Cerebellar cortex (tissue), 1 donor: ENCODE measurements at regions not wholly inside any gene's neighbourhood (a gene's known extent, or its start where the extent isn't known, plus 50 kb on each side); places are given as distances from the start of the nearest gene placed in this dataset.

Experiments used
- DNase-seq: peaks from one replicate; pipeline ENCODE4 v3.0.0-alpha.2; 2015; ENCODE audit warnings: low spot score

- no peak for DNase-seq
These were observed 111.2 kb upstream of the TOP3B start for GRCh38 chr22:22093743-22094142.

DNA sequence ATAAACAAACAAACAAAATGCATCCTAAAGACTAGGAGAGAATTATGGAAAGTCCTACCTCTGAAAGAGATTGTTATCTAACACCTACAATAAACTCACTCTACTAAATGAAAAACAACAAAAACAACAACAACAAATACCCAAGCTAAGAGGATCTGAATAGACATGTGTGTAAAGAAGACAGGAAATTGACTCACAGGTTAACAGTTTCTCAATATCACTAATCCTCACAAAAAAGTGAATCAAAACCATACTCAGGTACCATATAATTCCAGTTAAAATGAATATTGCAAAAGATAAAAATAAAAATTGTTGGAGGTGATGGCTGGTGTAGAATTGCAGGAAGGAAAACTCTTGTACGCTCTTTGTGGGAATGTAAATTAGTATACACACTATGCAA lies 110.4 kb upstream of the TOP3B start:
- no peak for DNase-seq

DNA sequence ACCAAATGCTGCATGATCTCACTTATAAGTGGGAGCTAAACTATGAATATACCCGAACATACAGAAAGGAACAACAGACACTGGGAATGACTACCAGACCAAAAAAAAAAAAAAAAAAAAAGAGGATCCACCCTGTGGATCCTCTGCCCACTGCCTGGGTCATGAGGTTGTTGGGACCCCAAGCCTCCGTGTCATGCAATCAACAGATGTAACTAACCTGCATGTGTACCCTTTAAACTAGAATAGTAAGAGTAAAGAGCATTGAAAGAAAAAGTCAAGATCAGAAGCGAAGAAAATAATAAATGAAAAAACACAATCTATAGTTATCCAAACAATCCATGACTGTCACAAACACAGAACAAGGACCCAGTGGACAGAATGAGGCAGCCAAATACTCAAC lies 109.5 kb upstream of the TOP3B start:
- DNase-seq, result no peak

- DNase-seq, result no peak
These were observed 108.9 kb upstream of the TOP3B start for GRCh38 chr22:22091400-22091878.

DNA sequence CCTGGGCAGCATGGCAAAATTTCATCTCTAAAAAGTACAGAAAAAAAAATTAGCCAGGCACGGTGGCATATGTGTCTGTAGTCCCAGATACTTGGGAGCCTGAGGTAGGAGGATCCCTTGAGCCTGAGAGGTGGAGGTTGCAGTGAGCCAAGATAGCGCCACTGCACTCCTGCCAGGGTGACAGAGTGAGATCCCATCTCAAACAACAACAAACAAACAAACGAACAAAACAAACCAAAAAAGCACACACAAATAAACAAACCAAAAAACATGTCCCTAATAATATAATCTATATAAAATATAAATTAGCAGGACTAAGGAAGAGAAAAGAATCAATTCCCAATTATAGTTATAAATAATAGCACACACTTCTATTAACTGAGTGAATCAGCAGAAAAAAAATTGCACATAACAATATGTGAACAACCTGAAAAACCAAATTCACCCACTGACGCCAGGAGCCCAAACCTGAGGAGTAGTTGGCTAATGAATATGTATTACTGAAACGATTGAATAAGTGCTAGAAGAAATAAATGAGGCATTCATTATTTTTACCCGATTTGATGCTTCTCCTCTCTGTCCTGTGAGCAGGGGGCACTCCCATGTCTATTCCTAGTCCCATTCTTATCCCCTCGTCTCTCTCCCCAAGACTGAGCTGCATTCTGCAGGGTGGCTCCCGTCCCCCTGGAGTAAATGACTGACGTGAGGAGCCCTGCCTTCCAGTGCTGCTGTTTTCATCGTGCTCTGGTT lies 108.2 kb upstream of the TOP3B start:
- DNase-seq, result no peak

DNA sequence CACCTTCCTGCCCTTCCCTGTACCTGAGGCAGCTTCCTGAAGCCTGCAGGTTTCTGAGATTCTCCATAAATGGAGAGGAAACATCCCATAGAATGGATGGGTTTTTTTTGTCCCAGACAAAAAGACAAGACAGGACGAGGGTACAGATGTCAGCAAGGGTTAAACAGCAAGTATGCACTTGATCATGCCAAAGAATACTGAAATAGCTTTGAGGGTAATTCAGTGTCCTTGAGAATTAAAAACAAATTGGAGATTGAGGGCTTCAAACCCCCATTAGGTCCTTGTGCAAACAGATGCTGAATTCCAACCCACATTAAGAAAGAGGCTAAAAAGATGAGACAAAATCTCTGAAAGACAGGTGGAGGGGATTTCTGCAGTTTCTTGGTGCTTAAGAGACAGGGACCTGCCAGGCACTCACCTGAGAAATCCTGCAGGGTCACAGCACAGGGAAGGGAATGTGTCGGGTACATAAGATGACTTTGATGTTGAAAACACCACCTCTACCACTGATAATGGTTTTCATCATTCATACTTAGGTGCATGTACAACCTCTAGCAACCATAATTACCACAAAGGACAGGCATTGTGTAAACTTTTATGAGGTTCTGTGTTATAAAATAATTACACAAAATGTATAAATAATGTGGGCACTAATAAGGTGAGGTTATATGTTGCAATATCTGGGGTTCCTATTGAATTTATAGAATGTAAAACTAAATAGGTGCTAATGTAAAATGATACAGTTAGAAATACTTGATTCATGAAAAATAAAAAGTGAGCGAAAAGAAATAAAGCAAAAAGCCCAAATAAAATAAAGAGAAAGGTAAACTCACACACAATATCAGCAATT lies 107.1 kb upstream of the TOP3B start:
- no peak for DNase-seq

DNA sequence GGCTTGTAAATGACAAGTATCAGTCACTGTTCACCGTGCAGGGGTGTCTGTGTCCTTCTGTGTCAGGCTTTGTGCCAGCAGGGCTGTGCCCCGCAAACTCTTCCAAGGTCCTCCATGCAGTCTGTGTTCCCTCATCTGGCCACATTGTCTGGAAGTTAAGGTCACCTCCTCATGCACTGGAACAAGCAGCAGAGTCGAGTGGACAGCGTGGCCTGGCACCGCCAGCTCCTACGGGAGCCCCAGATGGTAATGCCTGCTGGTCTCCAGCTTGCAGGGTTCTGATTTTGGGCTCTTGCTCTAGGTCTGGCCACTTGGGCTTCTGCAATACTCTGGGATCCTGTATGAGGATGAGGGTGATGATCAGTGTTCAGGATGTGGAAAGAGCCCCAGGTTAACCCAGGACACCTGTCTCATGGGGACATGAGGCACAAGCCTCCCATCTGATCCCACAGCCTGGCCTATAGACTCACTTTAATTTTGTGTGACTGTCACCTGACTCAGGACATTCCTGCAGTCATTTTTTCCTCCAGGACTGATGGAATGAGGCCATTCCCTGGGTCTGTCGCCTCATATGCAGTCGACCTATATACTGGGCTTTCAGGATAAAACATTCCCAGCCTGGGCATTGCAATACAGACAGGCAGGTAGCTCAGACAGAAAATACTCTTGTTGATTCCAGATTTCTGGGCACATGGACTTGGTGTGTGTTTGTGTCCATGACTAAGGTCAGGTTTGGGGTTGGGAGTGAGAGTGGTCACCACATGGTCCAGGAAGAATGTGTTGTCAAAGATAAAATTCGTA lies 106.3 kb upstream of the TOP3B start:
- DNase-seq, result no peak

DNA sequence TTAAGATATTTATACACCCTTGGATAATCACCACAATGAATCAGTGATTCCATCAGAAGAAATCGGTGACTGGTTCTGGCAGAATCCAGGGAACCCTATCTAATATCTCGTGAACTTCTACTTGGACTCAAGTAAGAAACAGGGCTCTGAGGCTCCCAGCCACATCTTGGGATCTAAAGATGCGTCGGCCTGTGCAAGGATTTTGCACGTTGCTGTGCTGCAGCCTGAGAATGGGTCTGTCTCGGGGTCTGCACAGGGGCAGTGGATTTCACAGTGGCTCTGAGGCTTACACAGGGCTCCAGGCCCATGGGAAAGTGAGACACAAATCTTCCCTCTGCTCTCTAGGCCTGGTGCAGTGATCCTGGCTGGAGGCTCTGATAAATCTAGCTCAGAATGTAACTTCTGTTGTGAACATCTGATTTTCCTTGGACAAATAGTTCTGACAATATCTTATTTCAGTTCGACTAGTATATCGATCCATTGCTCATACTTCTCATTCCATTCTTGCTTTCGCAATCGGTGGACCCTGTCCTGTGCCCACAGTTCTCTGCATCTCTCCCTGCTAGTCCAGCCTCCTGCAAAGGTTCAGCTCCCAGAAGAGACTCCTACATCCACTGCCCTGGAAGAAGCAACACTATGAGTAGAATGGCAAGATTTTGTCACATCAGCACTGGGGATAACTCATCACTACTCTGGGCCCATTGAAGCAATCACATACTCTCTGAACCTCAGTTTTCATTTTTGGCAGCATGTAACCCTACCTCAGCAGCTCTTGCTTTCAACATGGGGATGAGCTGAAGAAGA lies 105.5 kb upstream of the TOP3B start:
- DNase-seq, result no peak

DNA sequence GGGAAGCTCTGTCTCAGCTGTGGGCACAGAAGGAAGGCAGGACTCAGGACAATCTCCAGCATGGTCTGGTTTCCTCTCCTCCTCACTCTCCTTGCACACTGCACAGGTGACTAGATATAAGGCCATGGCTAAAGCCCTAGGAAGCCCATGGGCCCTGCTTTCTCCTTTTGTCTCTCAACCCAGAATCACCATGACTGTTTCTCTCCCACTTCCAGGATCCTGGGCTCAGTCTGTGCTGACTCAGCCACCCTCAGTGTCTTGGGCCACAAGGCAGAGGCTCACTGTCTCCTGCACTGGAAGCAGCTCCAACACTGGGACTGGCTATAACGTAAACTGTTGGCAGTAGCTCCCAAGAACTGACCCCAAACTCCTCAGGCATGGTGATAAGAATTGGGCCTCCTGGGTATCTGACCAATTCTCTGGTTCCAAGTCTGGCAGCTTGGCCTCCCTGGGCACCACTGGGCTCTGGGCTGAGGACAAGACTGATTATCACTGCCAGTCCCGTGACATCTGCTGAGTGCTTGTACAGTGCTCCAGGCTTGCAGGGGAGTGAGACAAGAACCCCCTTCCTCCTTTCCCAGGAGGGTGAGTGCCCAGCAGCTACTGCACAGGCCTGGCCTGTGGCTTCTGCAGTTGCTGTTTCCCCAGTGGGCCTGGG lies 104.0 kb upstream of the TOP3B start:
- DNase-seq, result no peak

- DNase-seq, result no peak
These were observed 103.3 kb upstream of the TOP3B start for GRCh38 chr22:22085702-22086500.

DNA sequence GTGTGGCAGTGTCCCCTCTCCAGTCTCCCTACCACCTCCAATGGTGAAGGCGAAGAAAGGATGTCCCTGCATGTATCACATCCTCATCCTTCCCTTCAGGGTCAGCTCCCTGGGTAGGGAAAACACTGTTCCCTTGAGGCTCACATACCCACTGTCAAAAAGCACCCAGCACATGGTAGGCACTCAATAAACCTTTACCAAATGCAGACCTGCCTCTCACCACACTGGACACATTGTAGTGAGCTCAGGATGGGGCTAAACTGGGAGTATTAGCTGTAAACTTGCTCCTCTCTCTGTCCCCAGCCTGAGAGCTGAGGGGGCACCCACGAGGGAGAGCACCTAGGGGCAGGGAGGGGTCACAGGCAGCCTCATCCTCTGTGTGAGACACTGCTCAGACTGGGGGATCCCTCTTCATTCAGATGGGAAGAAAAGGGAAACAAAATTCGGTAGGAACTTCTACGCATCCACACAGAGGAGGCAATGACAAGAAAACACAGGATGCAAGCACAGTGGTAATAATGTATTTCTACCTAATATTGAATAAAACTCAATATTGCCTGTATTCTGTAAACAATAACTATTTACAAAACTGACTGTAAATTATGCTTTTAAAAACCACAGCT lies 101.6 kb upstream of the TOP3B start:
- no peak for DNase-seq

DNA sequence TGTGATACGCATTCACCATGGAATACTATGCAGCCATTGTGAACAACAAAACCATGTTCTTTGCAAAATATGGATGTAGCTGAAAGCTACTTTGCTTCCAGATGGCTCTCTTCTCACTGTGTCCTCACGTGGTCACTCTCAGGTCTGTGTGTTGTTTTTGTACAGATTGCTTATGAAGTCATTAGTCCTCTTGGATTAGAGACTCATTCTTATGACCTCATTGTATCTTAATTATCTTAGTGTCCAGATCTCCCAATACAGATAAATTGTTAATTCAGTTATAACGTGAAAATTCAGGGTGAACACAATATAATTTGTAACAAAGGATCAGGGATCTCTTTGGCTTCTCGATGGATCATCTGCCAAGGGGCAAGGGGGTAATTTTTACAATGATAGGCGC lies 100.4 kb upstream of the TOP3B start:
- no peak for DNase-seq

DNA sequence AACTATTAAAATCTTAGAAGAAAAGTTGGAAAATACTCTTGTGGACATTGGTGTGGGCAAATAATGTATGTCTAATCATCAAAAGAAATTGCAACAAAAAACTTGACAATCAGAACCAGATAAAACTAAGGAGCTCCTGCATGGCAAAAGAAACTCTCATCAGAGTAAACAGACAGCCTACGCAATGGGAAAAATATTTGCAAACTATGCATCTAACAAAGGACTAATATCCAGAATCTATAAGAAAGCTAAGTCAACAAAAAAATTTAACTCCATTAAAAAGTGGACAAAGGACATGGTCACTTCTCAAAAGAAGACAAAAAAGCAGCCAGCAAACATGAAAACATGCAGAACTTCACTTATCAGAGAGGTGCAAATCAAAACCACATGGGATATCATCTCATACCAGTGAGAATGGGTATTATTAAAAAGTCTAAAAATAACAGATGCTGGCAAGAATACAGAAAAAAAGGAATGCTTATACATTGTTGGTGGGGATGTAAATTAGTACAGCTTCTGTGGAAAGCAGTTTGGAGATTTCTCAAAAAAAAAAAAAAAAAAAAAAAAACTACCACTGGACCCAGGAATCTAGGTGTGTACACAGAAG lies 99.7 kb upstream of the TOP3B start:
- DNase-seq, result no peak

- no peak for DNase-seq
These were observed 97.7 kb upstream of the TOP3B start for GRCh38 chr22:22080270-22080669.

DNA sequence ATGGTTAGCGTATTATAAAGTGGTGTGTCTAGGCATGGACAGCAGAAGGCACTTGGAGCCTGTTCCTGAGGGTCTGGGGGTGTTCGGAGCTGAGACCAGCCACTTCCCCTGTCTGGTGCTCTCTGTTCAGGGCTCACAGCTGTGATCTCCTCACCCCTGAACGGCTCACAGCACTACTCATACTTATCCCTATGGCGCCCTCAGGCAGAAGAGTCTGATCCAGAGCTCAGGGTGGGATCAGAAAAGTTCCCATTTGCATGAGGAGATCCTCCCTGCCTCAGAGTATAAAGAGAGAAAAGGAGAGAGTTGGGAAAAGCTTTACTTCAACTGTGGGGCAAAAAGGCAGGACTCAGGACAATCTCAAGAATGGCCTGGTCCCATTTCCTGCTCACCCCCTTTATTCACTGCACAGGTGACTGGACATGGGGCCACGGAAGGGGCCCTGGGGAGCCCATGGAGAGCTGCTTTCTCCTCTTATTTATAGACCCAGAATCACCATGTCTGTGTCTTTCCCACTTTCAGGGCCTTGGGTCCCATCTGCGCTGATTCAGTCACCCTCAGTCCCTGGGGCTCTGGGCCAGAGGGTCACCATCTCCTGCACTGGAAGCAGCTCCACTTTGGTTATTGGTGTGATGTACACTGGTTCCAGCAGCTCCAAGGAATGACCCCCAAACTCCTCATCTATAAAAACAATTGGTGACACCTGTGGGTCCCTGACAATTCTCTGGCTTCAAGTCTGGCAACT lies 97.0 kb upstream of the TOP3B start:
- DNase-seq, result no peak

- no peak for DNase-seq
These were observed 95.7 kb upstream of the TOP3B start for GRCh38 chr22:22078329-22078728.

DNA sequence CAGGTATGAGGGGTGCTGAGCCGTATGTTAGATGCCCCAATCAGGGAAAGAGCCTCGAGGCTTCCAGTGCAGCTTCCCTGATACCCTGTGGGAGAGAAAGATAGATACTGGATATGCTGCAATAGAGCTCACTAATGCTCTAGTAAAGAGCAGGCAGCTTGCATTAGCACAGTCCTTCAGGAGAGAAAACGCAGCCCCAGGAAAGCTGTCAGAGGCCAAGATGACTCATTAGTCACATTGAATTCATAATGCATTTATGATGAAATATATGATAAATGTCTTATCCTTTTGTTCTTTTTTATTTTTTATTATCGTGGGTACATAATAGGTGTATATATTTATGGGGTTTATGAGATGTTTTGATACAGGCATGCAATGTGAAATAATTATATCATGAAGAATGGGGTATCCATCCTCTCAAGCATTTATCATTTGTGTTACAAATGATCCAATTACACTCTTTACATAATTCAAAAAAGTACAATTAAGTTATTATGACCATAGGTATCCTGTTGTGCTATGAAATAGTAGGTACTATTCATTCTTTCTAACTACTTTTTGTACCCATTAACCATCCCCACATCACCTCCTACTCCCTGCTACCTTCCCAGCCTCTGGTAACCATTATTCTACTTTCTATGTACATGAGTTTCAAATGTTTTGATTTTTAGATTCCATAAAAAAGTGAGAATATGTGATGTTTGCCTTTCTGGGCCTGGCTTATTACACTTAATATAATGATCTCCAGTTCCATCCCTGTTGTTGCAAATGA lies 94.5 kb upstream of the TOP3B start:
- DNase-seq, result no peak

GRCh38 chr22:22076361-22076760 lies 93.8 kb upstream of the TOP3B start:
- DNase-seq, result no peak
